IPS-15b (cell line): ENCODE measurements at regions not wholly inside any gene's neighbourhood (a gene's known extent, or its start where the extent isn't known, plus 50 kb on each side); places are given as distances from the start of the nearest gene placed in this dataset.

ENCODE experiments used
- H3K27me3 ChIP-seq: one replicate; pipeline ENCODE4 v1.6.1; 2013; ENCODE audit warnings: low read length; ENCODE audit not compliant: control insufficient read depth, insufficient read depth
- H3K36me3 ChIP-seq: one replicate; pipeline ENCODE4 v1.6.1; 2013; ENCODE audit warnings: low read length; ENCODE audit not compliant: control insufficient read depth, insufficient read depth
- H3K4me1 ChIP-seq: one replicate; pipeline ENCODE4 v1.6.1; 2013; ENCODE audit warnings: mild to moderate bottlenecking, low read length; ENCODE audit not compliant: control insufficient read depth, insufficient read depth
- H3K4me3 ChIP-seq: one replicate; pipeline ENCODE4 v1.5.1; 2013; ENCODE audit warnings: low read depth, low read length
- H3K9ac ChIP-seq: one replicate; pipeline ENCODE4 v1.6.1; 2013; ENCODE audit warnings: low read depth, mild to moderate bottlenecking, low read length
- H3K9me3 ChIP-seq: one replicate; pipeline ENCODE4 v1.6.1; 2013; ENCODE audit warnings: mild to moderate bottlenecking, low read length; ENCODE audit not compliant: control insufficient read depth, insufficient read depth

- Histone ChIP-seq H3K27me3 (no peaks in the 10 kb centered on the region), H3K4me1 (peaks cover 6% of the 10 kb centered on the region), H3K36me3 (no peaks in the 10 kb centered on the region), H3K9me3 (no peaks in the 10 kb centered on the region), H3K4me3 (no peak overlapping the region), H3K9ac (no peak overlapping the region)
These were observed 492.6 kb downstream of the TUSC7 start for GRCh38 chr3:117201901-117202774.

DNA sequence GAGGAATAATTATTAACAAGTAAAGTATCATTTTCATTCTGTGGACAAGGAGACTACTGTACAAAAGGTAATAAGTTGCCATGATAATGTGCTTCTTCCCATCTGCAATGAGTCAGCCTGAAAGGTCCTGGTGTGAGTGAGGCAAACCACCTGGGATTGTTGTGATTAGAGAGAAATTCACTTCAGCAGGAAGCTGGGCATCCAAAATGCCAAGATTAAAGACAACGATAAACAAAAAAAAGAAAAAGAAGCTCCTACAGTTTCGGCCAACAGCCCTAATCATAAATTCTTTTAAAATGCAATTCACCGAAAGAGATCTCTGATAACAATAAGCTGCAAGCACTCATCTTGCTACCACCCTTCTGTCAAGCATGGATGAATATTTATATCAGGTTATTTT lies 507.8 kb downstream of the TUSC7 start:
- no peaks in the 10 kb centered on the region for H3K9me3 ChIP-seq
- no peaks in the 10 kb centered on the region for H3K27me3 ChIP-seq
- no peak overlapping the region for H3K9ac ChIP-seq
- H3K4me1 ChIP-seq, result no peaks in the 10 kb centered on the region
- H3K36me3 ChIP-seq, result no peaks in the 10 kb centered on the region
- H3K4me3 ChIP-seq, result no peak overlapping the region

DNA sequence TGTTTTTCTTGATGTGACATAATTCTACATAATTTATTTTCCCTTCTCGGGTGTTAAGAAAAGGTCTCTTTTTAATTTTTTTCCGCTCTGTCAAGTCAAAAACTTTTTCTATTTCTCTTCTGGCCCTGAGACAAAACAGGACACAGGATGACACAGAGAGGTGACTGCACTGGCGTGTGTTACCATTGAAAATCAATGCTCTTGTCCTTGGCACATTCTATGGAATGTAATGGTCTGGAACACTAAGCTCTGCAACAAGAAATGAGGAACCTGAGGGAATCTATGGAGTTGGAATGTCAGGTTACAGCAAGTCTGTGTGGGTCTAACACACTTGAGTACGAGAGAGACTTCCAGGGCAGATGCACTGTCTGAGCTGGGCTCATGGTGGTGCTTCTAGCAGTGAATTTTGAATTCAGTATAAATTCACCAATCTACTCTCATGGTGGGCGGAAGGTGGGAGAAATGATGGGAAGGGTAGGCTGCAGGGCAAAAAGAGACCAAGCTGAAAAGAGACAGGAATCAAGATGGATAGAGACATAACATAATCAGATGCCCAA lies 508.3 kb downstream of the TUSC7 start:
- H3K27me3 ChIP-seq, result no peaks in the 10 kb centered on the region
- no peaks in the 10 kb centered on the region for H3K9me3 ChIP-seq
- no peak overlapping the region for H3K9ac ChIP-seq
- no peaks in the 10 kb centered on the region for H3K4me1 ChIP-seq
- no peak overlapping the region for H3K4me3 ChIP-seq
- no peaks in the 10 kb centered on the region for H3K36me3 ChIP-seq

- H3K36me3 ChIP-seq, result no peaks in the 10 kb centered on the region
- H3K9me3 ChIP-seq, result no peaks in the 10 kb centered on the region
- H3K4me3 ChIP-seq, result no peak overlapping the region
- no peaks in the 10 kb centered on the region for H3K4me1 ChIP-seq
- H3K27me3 ChIP-seq, result no peaks in the 10 kb centered on the region
- H3K9ac ChIP-seq, result no peak overlapping the region
These were observed 509.1 kb downstream of the TUSC7 start for GRCh38 chr3:117218641-117219048.

- no peaks in the 10 kb centered on the region for H3K4me1 ChIP-seq
- H3K27me3 ChIP-seq, result no peaks in the 10 kb centered on the region
- no peaks in the 10 kb centered on the region for H3K36me3 ChIP-seq
- no peak overlapping the region for H3K4me3 ChIP-seq
- no peak overlapping the region for H3K9ac ChIP-seq
- no peaks in the 10 kb centered on the region for H3K9me3 ChIP-seq
These were observed 509.7 kb downstream of the TUSC7 start for GRCh38 chr3:117219296-117219695.

- no peaks in the 10 kb centered on the region for H3K4me1 ChIP-seq
- H3K4me3 ChIP-seq, result no peak overlapping the region
- H3K9ac ChIP-seq, result no peak overlapping the region
- H3K27me3 ChIP-seq, result no peaks in the 10 kb centered on the region
- H3K36me3 ChIP-seq, result no peaks in the 10 kb centered on the region
- H3K9me3 ChIP-seq, result no peaks in the 10 kb centered on the region
These were observed 517.4 kb downstream of the TUSC7 start for GRCh38 chr3:117226932-117227331.

DNA sequence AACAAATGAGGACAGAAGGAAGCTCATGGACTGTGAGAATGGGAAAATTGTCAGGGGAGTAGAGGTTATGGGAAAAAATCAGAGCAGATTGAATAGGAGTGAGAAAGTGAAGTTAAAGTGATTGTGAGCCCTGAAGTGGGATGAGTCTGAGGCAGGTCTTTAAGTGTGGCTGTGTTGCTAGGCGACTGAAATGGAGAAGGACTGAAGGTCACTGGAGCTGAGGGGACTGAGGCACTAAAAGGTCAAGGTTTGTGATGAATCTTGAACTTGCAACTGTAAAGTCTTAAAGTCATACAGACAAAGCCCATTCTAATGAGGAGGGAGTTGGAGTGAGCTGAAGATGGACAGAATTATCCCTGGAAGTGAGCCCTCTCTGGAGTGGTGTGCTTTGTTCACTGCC lies 518.9 kb downstream of the TUSC7 start:
- no peaks in the 10 kb centered on the region for H3K9me3 ChIP-seq
- no peak overlapping the region for H3K4me3 ChIP-seq
- no peaks in the 10 kb centered on the region for H3K36me3 ChIP-seq
- no peaks in the 10 kb centered on the region for H3K27me3 ChIP-seq
- no peaks in the 10 kb centered on the region for H3K4me1 ChIP-seq
- H3K9ac ChIP-seq, result no peak overlapping the region

DNA sequence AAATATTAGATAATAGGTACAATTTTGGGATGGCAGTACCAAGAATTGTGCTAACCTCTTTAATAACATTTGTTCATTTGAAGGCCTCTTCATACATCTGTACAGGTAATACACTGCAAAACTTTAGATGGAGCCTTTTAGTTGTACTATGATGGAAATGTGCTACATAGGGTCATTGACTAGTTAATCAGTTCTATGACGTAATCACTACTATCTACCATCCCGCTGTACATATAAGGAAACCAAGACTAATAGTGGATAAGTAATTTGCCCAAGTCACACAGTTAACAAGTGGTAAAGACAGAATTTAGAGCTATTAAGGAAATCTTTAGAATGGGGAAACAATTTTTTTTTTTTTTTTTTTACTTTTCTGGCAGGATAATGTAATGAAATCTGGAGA lies 521.3 kb downstream of the TUSC7 start:
- H3K4me3 ChIP-seq, result no peak overlapping the region
- no peak overlapping the region for H3K9ac ChIP-seq
- H3K4me1 ChIP-seq, result no peaks in the 10 kb centered on the region
- no peaks in the 10 kb centered on the region for H3K27me3 ChIP-seq
- no peaks in the 10 kb centered on the region for H3K9me3 ChIP-seq
- H3K36me3 ChIP-seq, result no peaks in the 10 kb centered on the region

- Histone ChIP-seq H3K36me3 (no peaks in the 10 kb centered on the region), H3K9ac (no peak overlapping the region), H3K4me1 (no peaks in the 10 kb centered on the region), H3K27me3 (no peaks in the 10 kb centered on the region), H3K4me3 (no peak overlapping the region), H3K9me3 (no peaks in the 10 kb centered on the region)
These were observed 524.8 kb downstream of the TUSC7 start for GRCh38 chr3:117234331-117234730.

DNA sequence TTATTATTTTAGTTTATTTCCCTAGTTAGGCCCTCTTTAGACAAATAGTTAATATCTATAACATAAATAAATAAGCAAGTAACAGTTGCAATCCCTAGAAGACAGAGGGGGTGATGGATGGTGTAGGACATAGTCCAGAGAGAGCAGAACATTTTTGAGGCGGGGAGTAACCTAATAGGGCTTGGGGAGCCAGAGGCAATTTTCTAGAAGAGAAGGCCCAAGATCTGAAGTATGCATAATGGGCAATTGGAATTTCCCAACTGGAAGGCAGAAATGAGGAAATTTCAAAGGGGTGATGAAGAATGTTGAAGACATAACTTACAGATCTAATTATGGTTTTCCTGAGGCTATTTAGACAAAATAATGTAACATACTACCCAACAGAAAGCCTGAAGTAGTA lies 525.7 kb downstream of the TUSC7 start:
- Histone ChIP-seq H3K36me3 (no peaks in the 10 kb centered on the region), H3K9ac (no peak overlapping the region), H3K9me3 (no peaks in the 10 kb centered on the region), H3K4me3 (no peak overlapping the region), H3K27me3 (no peaks in the 10 kb centered on the region), H3K4me1 (no peaks in the 10 kb centered on the region)

DNA sequence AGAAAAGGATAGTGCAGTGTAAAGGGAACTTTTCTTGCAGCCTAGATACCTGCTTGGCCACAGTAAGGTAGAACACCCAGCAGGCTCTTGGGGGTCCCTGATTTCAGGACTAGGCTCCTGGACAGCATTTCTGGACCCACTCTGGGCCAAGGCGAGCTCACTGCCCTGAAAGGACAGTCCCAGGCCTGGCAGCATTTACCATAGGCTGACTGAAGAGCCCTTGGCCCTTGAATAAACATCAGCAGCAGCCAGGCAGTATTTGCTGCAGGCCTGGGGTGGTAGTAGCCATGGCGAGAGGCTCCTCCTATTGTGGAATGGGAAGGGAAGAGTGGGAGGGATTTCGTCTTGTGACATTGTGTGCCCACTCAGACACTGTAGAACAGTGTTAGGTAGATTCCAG lies 529.2 kb downstream of the TUSC7 start:
- no peak overlapping the region for H3K4me3 ChIP-seq

GRCh38 chr3:117243657-117244056 lies 534.1 kb downstream of the TUSC7 start:
- no peak overlapping the region for H3K4me3 ChIP-seq
- H3K36me3 ChIP-seq, result no peaks in the 10 kb centered on the region
- no peak overlapping the region for H3K9ac ChIP-seq
- H3K27me3 ChIP-seq, result no peaks in the 10 kb centered on the region
- no peaks in the 10 kb centered on the region for H3K4me1 ChIP-seq
- H3K9me3 ChIP-seq, result no peaks in the 10 kb centered on the region

More for the DNA sequence above, 529.2 kb downstream of the TUSC7 start:
- Histone ChIP-seq H3K36me3 (no peaks in the 10 kb centered on the region), H3K4me1 (no peaks in the 10 kb centered on the region), H3K27me3 (no peaks in the 10 kb centered on the region), H3K9ac (no peak overlapping the region), H3K9me3 (no peaks in the 10 kb centered on the region)
